Right lobe of liver (tissue), 6 donors: ENCODE measurements at regions not wholly inside any gene's neighbourhood (a gene's known extent, or its start where the extent isn't known, plus 50 kb on each side); places are given as distances from the start of the nearest gene placed in this dataset.

Experiments
- ATAC-seq, 4 donors: fragments of 200-7000 bp; cut with Tn5 transposase; one replicate each; pipeline ENCODE4 v1.9.1; 2020; ENCODE audit warnings: mild to moderate bottlenecking in 4 of 4, moderate library complexity in 4 of 4
- DNase-seq, 3 donors: peaks; one replicate each; pipeline ENCODE4 v3.0.0-alpha.2; 2020
- H3K27ac ChIP-seq, 3 donors: fragments of 200-600 bp; one replicate each; pipeline ENCODE4 v1.8.0; 2022
- H3K27me3 ChIP-seq, 2 donors: fragments of 200-600 bp; one replicate each; pipeline ENCODE4 v1.8.0; 2022
- H3K36me3 ChIP-seq, 4 donors: fragments of 200-600 bp; sonication (generic) in 1 of 4; one replicate each; pipeline versions ENCODE4 v1.5.1 to v1.8.0; 2017 to 2022; ENCODE audit warnings: control low read depth in 1 of 4
- H3K4me1 ChIP-seq, 4 donors: fragments of 200-600 bp; sonication (generic) in 1 of 4; one replicate each; pipeline versions ENCODE4 v1.5.1 to v1.8.0; 2017 to 2022; ENCODE audit warnings: control low read depth in 1 of 4
- H3K4me3 ChIP-seq, 3 donors: fragments of 200-600 bp; one replicate each; pipeline ENCODE4 v1.8.0; 2022
- H3K9me3 ChIP-seq, 4 donors: fragments of 200-600 bp; sonication (generic) in 1 of 4; one replicate each; pipeline versions ENCODE4 v1.5.1 to v1.8.0; 2017 to 2022; ENCODE audit warnings: control low read depth in 1 of 4
- CTCF ChIP-seq, 4 donors: fragments of 200-600 bp in 3 of 4; fragments of 450-650 bp in 1 of 4; IDR thresholded peaks; one replicate each; pipeline versions ENCODE4 v1.5.1 to v1.8.0; 2016 to 2022; ENCODE audit warnings: antibody characterized with exemption in 4 of 4, mild to moderate bottlenecking in 2 of 4
- POLR2A ChIP-seq: fragments of 450-650 bp; IDR thresholded peaks from one replicate; pipeline ENCODE4 v1.6.1; 2017; ENCODE audit warnings: antibody characterized with exemption, mild to moderate bottlenecking
- WGBS: methylation state at CpG from one replicate; pipeline ENCODE4 v1.1.6; 2018; ENCODE audit warnings: low coverage, low lambda C conversion rate; ENCODE audit not compliant: insufficient coverage; ENCODE audit errors: missing lambda C conversion rate; 5-methylcytosine and 5-hydroxymethylcytosine counted together
- intact Hi-C, 2 donors: fragments of 100-400 bp; cut with DNase I; formaldehyde crosslinking; loops; one replicate each; pipeline versions ENCODE4 v1.11.2 to v1.14.1; 2022
- donor health status: DM: no; HTN: yes; CAD: no.
- donor health status: DM: no; HTN: no; CAD: no.
- donor health status: DM: no; HTN: no; CAD: no.
- donor health status: DM: no; HTN: yes; CAD: no.
- donor health status: DM: no; HTN: yes; CAD: no.

DNA sequence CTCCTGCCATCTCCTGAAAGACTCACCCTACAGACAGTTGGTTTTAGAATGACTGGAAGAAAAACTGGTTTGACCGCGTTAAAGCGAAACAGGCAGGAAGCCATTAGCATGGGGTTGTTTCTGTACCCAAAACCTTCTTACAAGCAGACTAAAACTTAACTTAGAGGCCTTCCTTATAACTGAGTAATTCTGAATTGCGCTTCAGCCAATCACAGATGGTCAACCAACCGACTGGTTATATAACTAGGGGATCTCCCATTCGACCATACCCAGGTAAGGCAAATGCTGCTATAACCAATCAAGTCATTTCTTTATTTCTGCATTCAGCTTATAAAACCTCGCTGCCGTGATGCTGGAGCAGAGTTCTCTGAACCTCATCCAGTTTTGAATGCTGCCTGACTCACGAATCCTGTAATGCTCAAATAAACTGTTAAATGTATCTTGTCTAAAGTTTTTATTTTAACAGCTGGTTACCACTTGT lies 87.8 kb upstream of the DRD2 start:
- Histone ChIP-seq H3K27me3 (no peaks in the 10 kb centered on the region), H3K27ac (no peak overlapping the region), H3K4me1 (no peaks in the 10 kb centered on the region), H3K4me3 (no peak overlapping the region), H3K36me3 (no peaks in the 10 kb centered on the region), H3K9me3 (no peaks in the 10 kb centered on the region)
- ATAC-seq (no peak), DNase-seq (no peak)
- no peak for TF ChIP-seq POLR2A
- no peak for TF ChIP-seq CTCF (IDR thresholded peaks at IDR 0.05)
- WGBS, result 53% methylated on average over 9 of the region's 9 CpGs
- intact Hi-C loops, result no loop called here

DNA sequence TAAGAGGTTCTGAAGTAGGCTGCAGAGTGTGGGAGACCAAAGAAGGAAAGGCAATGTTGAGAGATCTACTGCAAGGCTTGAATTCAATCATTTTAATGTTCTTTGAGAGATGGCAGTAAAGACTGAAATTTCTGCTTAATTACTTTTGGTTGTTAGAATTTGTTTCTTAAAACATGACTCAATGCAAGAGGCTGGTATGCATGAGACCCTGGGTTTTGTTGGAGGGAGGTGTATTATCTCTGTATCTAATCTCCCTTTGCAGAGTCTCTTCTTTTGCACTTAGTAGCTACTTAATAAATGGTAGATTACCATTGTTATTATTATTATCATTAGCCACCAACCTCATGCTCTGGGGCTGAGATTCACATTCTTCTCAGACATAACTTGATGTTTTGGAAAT lies 87.4 kb upstream of the DRD2 start:
- Histone ChIP-seq H3K9me3 (no peaks in the 10 kb centered on the region), H3K36me3 (no peaks in the 10 kb centered on the region), H3K4me1 (no peaks in the 10 kb centered on the region), H3K4me3 (no peak overlapping the region), H3K27me3 (no peaks in the 10 kb centered on the region), H3K27ac (no peak overlapping the region)
- ATAC-seq (no peak), DNase-seq (no peak)
- TF ChIP-seq CTCF (IDR thresholded peaks at IDR 0.05), result no peak
- no peak for TF ChIP-seq POLR2A
- intact Hi-C loops, result no loop called here

- H3K9me3 ChIP-seq, result no peaks in the 10 kb centered on the region
- DNase-seq (no peak), ATAC-seq (no peak)
- no peaks in the 10 kb centered on the region for H3K4me1 ChIP-seq
- no peak overlapping the region for H3K27ac ChIP-seq
- H3K4me3 ChIP-seq, result no peak overlapping the region
- no peaks in the 10 kb centered on the region for H3K36me3 ChIP-seq
- TF ChIP-seq CTCF (IDR thresholded peaks at IDR 0.05), result no peak
- no peak for TF ChIP-seq POLR2A
- intact Hi-C loops, result no loop called here
- no peaks in the 10 kb centered on the region for H3K27me3 ChIP-seq
- WGBS, result 85% methylated on average over 4 of the region's 4 CpGs
Observed at GRCh38 chr11:113557926-113558325, 82.7 kb upstream of the DRD2 start.

GRCh38 chr11:113556036-113556435 lies 80.8 kb upstream of the DRD2 start:
- Histone ChIP-seq H3K9me3 (no peaks in the 10 kb centered on the region), H3K27ac (no peak overlapping the region), H3K36me3 (no peaks in the 10 kb centered on the region), H3K4me3 (no peak overlapping the region), H3K4me1 (no peaks in the 10 kb centered on the region), H3K27me3 (no peaks in the 10 kb centered on the region)
- WGBS, result 52% methylated on average over 3 of the region's 3 CpGs
- DNase-seq, result no peak
- intact Hi-C loops, result no loop called here
- no peak for ATAC-seq
- no peak for TF ChIP-seq POLR2A
- TF ChIP-seq CTCF (IDR thresholded peaks at IDR 0.05), result no peak

- no peak overlapping the region for H3K27ac ChIP-seq
- H3K36me3 ChIP-seq, result no peaks in the 10 kb centered on the region
- H3K4me3 ChIP-seq, result no peak overlapping the region
- H3K9me3 ChIP-seq, result no peaks in the 10 kb centered on the region
- intact Hi-C loops, result no loop called here
- no peaks in the 10 kb centered on the region for H3K4me1 ChIP-seq
- no peaks in the 10 kb centered on the region for H3K27me3 ChIP-seq
- DNase-seq (no peak), ATAC-seq (no peak)
- TF ChIP-seq CTCF (IDR thresholded peaks at IDR 0.05) (no peak), POLR2A (no peak)
- 73% methylated on average over 1 of the region's 2 CpGs for WGBS
Observed at GRCh38 chr11:113555071-113555619, 79.9 kb upstream of the DRD2 start.
